ENCODE measurements at regions not wholly inside any gene's neighbourhood (a gene's known extent, or its start where the extent isn't known, plus 50 kb on each side); places are given as distances from the start of the nearest gene placed in this dataset.

DNA sequence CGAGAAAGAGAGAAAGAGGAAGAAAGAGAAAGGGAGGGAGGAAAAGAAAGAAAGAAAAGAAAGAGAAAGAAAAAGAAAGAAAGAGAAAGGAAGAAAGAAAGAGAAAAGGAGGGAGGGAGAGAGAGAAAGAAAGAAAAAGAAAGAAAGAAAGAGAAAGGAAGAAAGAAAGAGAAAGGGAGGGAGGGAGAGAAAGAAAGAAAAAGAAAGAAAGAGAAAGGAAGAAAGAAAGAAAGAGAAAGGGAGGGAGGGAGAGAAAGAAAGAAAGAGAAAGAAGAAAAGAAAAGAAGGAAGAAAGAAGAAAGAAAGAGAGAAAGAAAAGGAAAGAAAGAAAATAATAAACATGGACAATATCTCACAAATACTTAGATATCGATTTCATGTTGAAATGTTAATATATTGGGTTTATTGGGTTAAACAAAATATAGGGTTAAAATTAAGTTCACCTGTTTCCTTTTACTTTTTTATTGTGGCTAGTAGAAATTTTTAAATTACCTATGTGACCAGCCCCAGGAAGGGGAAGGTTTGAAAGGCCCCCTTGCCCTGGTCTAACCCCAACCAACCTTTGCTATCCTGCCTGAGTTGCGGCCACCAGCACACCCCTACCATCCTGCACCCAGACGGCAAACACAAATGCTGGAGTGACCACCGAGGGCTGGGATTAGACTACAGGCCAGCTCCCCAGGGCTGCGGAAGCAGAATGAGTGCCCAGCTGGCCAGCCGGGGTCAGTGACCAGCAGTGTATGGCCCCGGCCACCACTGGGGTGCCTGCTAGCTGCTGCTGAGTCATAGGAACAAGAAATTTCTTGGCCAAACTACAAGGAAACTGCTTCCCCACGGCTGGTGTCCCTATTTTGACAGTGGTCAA, 81.0 kb upstream of the FGF3 start:
- TF ChIP-seq, protein P1, sequence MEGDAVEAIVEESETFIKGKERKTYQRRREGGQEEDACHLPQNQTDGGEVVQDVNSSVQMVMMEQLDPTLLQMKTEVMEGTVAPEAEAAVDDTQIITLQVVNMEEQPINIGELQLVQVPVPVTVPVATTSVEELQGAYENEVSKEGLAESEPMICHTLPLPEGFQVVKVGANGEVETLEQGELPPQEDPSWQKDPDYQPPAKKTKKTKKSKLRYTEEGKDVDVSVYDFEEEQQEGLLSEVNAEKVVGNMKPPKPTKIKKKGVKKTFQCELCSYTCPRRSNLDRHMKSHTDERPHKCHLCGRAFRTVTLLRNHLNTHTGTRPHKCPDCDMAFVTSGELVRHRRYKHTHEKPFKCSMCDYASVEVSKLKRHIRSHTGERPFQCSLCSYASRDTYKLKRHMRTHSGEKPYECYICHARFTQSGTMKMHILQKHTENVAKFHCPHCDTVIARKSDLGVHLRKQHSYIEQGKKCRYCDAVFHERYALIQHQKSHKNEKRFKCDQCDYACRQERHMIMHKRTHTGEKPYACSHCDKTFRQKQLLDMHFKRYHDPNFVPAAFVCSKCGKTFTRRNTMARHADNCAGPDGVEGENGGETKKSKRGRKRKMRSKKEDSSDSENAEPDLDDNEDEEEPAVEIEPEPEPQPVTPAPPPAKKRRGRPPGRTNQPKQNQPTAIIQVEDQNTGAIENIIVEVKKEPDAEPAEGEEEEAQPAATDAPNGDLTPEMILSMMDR (conservative IDR thresholded peaks at IDR 0.05 in 1 of 2, IDR thresholded peaks at IDR 0.05 in 1 of 2; ENCODE audit: extremely low read depth in 1 of 2, insufficient read depth in 1 of 2, low read depth in 1 of 2, low read length in 2 of 2): no peak
- no peak for TF ChIP-seq EZH2 (IDR thresholded peaks at IDR 0.05; ENCODE audit: borderline replicate concordance, low read length)

Data from mammary epithelial cell (primary cell).